HG02571 (cell line): ENCODE measurements at regions not wholly inside any gene's neighbourhood (a gene's known extent, or its start where the extent isn't known, plus 50 kb on each side); places are given as distances from the start of the nearest gene placed in this dataset.

Experiments
- ATAC-seq: cut with Tn5 transposase; IDR thresholded peaks from one replicate; pipeline ENCODE4 v1.9.1; 2021; ENCODE audit warnings: mild to moderate bottlenecking, moderate library complexity; ENCODE audit not compliant: unreplicated experiment

GRCh38 chr1:87853576-87854351 lies 525.1 kb downstream of the LMO4 start:
- ATAC-seq = no peak

GRCh38 chr1:87863317-87863716 lies 534.6 kb downstream of the LMO4 start:
- no peak for ATAC-seq

GRCh38 chr1:87864676-87865075 lies 536.0 kb downstream of the LMO4 start:
- ATAC-seq = no peak

- no peak for ATAC-seq
Observed at GRCh38 chr1:87866416-87866815, 537.7 kb downstream of the LMO4 start.

GRCh38 chr1:87867626-87868025 lies 538.9 kb downstream of the LMO4 start:
- no peak for ATAC-seq

- no peak for ATAC-seq
Observed at GRCh38 chr1:87869567-87869966, 540.9 kb downstream of the LMO4 start.

GRCh38 chr1:87872189-87872588 lies 543.5 kb downstream of the LMO4 start:
- no peak for ATAC-seq

GRCh38 chr1:87872692-87873091 lies 544.0 kb downstream of the LMO4 start:
- no peak for ATAC-seq

- no peak for ATAC-seq
Observed at GRCh38 chr1:87878873-87879272, 550.2 kb downstream of the LMO4 start.

- no peak for ATAC-seq
Observed at GRCh38 chr1:87880098-87880760, 551.5 kb downstream of the LMO4 start.

- ATAC-seq = no peak
Observed at GRCh38 chr1:87880764-87881163, 552.1 kb downstream of the LMO4 start.

- ATAC-seq = no peak
Observed at GRCh38 chr1:87883906-87884305, 555.2 kb downstream of the LMO4 start.

- ATAC-seq = no peak
Observed at GRCh38 chr1:87884581-87884980, 555.9 kb downstream of the LMO4 start.

GRCh38 chr1:87885278-87886025 lies 556.8 kb downstream of the LMO4 start:
- no peak for ATAC-seq

- ATAC-seq = no peak
Observed at GRCh38 chr1:87887100-87887499, 558.4 kb downstream of the LMO4 start.

GRCh38 chr1:87888446-87888845 lies 559.8 kb downstream of the LMO4 start:
- no peak for ATAC-seq

GRCh38 chr1:87894062-87894461 lies 565.4 kb downstream of the LMO4 start:
- ATAC-seq = no peak

- ATAC-seq = no peak
Observed at GRCh38 chr1:87897481-87897880, 568.8 kb downstream of the LMO4 start.

GRCh38 chr1:87898431-87898830 lies 569.8 kb downstream of the LMO4 start:
- ATAC-seq = no peak

GRCh38 chr1:87899017-87899416 lies 570.3 kb downstream of the LMO4 start:
- ATAC-seq = no peak

- ATAC-seq = no peak
Observed at GRCh38 chr1:87899746-87900145, 571.1 kb downstream of the LMO4 start.

- no peak for ATAC-seq
Observed at GRCh38 chr1:87902830-87903229, 574.1 kb downstream of the LMO4 start.
